ENCODE measurements at regions not wholly inside any gene's neighbourhood (a gene's known extent, or its start where the extent isn't known, plus 50 kb on each side); places are given as distances from the start of the nearest gene placed in this dataset.

DNA sequence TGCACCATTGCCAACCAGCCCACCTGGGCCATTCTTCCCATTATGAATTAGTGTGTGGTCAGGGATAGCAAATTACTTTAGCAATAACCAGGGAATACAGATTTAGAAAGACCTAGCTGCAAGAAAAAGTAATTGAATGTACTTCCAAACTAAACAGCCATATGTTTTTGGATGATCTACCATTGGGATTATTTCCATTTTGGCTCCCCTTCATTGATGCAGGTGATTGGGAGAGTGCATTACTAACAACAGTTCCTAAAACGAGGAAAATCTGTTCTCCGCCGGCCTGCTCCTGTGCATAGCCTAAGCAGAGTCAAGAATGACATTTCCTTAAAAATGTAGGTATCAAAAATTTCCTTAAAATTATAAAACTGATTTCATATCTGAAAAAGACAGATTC, 58.5 kb downstream of the MAIP1 start:
- DNase-seq (ENCODE audit: low read depth), result no peak

DNA sequence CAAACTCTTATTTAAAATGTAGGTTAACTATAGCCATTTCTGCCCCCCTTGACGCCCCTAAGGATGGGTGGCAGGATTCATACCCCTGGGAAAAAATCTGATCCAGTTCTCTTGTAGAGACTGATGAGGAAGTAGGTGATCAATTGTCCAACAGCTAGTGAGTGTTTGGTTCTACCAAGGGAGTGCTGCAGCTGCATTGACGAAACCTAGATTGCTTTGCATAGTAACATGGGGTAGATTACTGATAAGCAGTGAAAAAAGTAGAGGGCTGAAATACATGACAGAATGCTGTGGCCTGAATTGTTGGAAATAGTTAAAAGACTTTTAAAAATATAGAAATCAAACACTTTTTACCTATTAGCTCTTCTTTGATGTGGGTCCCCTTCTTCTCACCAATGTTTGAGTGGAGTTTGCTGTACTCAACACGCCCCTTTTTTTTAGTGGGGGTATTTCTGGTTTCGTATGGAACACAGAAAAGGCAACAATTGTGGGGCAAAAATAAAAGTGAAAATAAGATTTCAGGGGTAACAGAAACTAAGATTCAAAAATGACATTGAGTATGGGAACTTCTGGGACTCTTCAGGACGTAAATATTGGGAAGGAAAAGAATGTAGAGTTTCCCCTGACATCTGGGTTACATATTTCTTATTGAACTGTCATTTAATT, 66.2 kb downstream of the MAIP1 start:
- DNase-seq (ENCODE audit: low read depth), result no peak

DNA sequence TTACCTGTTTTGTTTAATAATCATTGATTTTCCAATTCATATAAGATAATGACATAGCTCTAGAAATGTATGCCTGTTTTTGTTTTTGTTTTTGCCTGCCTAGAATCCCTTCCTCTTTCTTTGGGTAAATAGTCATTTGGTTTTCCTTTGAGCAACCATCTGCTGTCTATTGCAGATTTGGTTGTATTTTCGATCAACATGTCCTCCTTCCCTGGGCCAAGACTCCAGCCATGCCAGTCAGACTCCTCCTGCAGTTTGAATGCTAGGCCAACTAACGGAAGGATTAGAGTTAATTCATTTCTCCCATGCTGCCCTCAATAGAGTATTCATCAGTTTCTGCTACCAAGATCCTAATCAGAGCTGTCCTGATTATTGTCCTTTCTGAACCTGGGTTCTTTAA, 67.1 kb downstream of the MAIP1 start:
- DNase-seq (ENCODE audit: low read depth), result no peak

DNA sequence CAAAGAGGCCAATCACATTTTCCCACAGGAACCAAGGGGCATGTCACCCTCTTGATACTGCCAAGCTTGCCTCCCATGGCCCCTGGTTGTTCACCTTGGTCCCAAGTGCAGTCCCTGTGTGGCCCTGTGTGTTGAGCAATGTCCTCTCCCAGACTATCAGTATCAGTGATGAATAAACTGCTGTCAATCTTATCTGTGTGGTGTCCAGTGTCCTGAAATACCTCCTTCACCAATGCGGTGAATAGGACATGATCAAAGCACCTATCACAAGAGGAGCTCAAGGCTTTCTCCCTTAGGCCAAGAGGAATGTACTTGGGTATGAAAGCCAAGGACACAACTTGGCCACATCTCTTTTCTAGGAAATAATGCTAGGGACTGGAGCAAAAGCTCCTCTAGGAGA, 68.2 kb downstream of the MAIP1 start:
- no peak for DNase-seq (ENCODE audit: low read depth)

DNA sequence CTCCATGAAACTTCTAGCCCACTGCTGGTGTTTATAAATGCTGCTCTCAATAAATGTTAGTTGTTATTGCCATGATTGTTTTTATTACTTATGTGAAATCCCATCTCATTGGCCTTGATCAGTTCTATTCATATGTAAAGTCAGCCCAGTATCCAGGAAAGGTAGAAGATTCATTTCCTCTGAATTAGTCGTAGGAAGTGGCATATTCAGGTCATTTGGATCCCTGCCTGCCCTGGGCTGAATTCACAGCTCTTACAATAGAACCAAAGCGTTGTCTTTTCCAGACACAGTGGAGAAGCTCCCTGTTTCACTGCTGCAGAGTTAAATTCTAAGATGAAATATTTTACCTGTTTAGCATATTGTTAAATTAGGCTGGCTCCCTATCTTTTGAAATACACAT, 70.3 kb downstream of the MAIP1 start:
- DNase-seq (ENCODE audit: low read depth), result no peak

DNA sequence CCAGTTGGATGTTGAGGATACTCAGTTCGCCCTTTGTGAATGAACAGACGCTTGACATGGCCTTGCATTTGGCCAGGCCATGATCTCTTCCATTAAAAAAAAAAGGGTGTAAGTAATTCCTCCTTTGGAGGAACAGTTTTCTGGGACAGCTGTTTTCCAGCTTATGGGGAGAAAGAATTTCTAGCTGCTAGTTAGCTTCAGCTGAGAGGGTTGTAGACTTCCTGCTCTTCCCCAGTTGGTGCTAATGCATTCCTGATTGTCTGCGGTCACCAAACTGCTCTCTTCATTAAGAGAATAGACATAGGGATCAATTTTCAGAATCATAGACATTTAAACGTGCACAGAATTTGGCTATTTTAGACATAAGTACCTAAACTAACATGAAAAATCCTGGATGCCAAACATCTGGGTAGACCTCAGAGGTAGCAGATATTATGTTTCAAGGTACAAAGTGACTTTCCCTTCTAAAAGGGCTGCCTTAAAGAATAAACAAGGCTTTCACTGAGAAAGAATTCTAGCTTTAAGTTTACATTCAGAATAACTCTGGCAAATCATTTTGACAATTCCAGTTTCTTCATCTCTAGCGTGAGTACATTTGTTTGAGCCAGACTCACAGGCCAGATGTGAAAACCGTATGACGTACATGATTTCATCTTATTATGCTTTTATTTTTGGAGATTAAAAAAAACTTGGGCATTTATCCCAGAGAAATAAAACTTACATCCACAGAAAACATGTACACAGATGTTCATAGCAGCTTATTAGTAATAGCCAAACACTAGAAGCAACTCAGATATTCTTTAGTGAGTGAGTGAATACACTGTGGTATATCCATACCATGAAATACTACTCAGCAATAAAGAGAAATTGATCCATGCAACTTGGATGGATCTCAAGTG, 71.2 kb downstream of the MAIP1 start:
- DNase-seq (ENCODE audit: low read depth), result peak; percentile 88

DNA sequence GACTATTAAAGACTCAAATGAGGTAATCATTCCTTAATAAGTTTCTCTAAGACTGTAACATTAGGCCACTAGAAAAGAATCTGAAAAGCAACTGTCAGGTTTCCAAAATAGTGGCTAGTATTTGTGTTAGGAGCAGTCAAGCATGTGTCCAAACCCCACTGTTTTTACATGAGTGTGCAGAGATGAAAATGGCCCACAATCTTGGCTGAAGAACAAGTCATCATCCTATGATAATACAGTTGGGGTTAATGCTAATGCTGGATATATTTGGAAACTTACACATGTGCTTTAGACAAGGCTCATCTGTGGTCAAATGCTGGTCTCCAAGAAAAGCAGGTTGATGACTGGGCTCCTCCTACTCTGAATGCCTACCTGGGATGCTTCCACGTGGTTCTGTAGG, 73.6 kb downstream of the MAIP1 start:
- no peak for DNase-seq (ENCODE audit: low read depth)

DNA sequence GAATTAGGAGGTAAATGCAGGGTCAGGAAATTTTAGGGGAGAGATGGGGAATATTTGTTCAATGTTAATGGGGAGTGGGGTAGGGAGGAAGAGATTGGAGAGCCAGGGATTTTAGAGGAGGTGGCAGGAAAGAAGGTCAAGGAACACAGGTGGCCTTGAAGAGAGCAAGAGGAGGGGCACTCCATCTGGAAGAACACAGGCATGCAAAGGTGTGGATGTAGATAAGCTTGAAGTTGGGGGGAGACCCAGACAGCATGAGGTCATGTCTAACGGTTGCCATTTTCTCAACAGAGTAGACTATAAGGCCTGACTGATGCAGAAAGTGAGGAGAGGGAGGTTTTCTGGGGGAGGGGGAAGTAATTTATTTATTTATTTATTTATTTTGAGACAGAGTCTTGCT, 77.5 kb downstream of the MAIP1 start:
- no peak for DNase-seq (ENCODE audit: low read depth)

DNA sequence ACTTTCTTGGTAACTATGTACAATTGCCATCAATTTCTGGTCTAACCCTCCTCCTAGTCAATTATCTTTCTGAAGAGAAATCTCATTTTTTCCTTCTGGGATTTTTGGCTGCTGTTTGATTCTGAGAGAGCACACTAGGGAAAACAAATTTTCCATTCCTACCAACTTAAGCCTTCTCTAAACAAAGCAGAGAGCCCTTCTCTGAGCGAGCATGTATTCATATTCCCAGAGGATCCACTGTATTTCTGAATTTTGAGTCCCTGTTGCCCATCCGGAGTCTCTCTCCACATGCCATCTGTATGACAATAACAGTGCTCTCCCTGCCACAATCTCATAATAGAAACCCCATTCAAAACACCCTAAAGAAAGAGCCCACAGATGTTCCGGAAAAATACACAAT, 78.5 kb downstream of the MAIP1 start:
- peak; percentile 8 for DNase-seq (ENCODE audit: low read depth)

DNA sequence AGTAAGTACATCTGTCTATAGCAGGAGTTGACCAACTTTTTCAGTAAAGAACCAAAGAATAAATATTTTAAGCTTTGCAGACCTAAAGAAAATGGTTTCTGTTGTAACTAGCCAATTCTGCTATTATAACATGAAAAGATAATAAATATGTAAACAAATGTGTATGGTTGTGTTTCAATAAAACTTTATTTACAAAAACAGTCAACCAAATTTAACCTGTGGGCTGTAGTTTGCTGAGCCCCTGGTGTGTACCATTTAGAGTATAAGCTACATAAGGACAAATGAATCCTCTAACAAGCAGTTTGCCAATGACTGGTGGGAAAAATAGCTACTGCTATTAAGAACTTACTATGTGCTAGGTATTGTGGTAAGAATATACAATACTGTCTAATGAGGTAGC, 79.4 kb downstream of the MAIP1 start:
- no peak for DNase-seq (ENCODE audit: low read depth)

DNA sequence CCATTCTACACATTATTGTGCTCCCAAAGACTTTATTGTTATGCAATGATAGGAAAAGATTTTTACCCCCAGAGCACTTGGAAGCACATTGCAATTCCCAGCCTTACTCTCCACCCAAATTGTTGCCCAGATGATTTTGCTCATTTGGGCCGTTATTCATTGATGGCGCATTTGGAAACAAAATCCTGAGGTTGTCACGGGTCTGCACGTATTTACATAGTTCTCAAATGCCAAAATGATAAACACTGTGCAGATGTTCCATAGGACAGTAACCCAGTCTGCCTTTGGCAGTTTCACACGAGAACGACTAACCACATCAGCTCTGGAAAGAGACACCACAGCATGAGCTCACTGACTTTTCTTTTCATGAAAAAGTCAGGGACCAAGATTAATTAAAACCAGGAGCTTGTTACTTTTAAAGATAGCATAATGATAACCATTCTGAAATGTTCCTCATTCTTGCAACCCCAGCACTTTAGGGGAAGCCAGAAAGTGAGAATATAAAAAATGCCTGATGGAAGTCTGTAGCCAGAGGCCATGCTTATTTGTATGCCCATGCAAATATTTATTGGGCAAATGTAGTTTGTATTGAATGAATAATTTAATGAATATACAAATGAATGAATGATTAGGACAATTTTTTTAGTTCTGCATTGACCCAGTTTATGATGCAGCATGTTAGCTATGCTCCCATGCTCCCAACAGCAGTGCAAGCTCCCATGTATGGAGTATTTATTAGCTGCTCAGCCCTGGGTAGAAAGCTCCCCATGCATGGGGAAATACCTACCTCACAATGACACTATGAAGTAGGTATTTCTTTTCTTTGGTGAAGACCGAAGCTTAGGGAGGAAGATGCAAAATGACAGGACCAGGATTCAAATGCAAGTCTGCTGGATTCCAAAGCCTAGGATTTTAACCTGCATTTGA, 84.6 kb downstream of the MAIP1 start:
- DNase-seq (ENCODE audit: low read depth), result peak; percentile 99

DNA sequence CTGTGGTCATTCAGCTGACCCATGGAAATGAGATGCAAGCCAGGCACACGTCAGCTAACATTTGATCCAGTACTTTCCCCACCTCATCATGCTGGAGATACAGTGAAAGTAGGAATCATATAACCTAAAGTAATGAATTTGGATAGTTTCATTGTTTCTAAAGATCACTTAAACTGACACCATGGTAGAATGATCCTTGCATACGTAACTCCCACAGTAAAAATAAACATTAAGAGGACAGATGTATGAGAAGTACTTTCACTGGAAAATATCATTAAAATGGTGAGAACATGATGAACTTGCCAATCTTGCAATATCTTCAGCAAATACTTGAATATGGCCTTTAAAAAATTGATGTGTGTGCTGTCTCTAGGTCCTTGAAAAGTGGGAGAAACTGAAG, 85.4 kb downstream of the MAIP1 start:
- DNase-seq (ENCODE audit: low read depth), result peak; percentile 63

DNA sequence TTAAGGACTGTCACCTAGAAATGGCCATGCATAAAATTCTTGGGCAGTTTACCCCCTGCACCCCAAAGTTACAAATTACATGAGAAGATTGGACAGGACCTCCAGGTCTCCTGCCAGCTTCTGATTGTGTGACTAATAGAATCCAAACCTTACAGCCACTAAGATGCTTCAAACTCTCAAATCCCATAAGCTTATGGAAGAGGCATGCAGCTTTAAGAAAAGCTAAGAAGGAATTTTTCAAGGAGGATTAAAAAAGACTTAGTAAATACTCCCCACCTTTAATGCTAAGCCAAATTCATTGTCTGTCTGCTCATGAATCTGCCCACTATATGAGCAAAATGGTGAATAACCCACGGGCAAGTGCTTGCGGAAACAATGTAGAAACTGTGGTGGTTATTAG, 86.3 kb downstream of the MAIP1 start:
- DNase-seq (ENCODE audit: low read depth), result no peak

DNA sequence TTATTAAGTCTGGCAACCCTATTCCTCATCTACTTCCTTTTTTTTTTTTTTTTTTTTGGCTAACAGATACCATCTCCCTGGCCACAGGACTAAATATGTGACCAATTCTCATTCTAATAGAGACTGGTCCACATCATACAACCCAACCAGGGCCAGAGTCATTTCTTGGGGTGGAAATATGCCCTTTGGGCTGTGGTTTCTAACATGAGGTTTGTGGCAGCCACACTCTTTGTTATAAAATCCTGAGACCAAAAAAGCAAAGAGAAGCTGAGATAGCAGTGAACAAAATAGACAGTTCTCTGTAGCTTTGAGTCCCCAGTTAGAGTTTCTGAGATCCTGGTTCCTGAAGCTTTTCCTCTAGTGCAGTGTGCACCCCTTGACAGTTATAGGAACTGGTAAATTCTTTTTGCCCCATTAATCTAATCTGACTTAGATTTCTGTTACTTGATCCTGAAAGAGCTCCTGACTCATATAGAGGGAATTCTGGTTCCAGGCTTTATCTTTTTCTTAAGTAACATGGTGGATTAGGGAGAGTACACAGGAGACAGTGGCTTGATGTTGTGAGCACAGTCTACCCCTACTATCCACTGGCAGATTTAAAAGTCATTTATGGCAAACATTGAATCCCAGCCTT, 86.8 kb downstream of the MAIP1 start:
- peak; percentile 34 for DNase-seq (ENCODE audit: low read depth)

DNA sequence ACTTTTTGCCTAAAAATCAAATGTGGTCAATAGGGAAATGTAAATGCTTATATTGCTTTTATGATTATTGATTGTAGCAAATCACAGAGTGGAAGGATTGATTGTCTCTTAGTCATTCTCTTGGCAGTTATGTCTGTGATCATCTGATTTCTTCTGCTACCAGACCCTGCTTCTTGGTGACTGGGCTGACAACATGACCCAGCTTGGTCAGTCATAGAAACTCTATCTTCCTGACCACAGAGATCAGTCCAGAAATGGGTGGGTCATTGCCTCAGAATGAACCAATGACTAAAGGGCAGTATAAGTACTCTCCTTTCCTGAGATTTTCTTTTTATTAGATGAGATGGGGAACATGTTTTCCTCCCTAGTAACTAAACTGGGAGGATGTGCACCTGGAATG, 87.6 kb downstream of the MAIP1 start:
- DNase-seq (ENCODE audit: low read depth), result peak; percentile 16

DNA sequence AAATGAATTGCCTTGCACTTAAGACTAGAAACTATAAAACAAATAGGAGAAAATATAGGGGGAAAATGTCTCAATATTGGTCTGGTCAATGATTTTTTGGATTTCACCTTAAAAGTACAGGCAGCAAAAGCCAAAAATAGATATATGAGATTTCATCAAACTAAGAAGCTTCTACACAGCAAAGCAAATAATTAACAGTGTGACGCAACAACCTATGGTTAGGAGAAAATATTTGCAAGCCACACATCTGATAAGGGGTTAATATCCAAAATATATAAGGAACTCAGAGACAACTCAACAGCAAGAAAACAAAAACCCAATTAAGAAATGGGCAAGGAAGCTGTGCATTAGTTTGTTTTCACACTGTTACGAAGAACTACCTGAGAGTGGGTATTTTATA, 89.1 kb downstream of the MAIP1 start:
- DNase-seq (ENCODE audit: low read depth), result no peak

DNA sequence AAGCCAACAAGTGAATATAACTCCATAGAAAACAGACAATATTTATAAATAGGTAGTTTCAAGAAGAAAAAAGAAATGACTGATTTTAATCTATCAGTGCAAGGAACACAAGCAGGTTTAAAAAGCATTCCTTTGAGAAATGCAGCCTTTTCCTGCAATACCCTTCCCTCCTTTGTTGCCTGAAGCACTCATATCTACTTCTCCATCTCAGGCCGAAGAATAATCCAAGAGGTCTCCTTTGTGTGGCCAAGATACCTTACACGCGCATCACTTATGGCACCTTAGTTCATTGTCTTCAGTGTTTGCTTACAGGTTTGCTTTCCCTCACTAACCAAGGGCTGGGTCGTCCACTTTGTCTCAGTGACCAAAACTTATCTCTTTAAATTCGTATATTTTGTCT, 93.0 kb downstream of the MAIP1 start:
- DNase-seq (ENCODE audit: low read depth), result no peak

DNA sequence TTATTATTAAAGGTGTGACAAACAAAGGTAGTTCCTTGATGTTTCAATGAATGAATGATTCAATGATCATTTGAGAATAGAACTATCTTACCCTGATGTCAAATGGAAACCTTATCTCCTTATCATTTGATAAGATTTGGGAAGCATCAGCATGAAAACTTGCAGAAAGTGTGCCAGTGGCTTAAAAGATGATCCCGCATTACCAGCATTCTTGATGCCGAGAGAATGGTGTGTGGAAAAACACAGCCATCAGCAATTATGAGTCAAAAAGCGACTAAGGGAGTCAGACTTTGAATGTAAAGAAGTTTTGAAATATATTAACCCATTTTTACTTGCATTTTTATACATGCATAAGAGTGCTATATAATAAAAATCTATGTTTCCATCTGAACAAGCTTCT, 93.7 kb downstream of the MAIP1 start:
- DNase-seq (ENCODE audit: low read depth), result no peak

DNA sequence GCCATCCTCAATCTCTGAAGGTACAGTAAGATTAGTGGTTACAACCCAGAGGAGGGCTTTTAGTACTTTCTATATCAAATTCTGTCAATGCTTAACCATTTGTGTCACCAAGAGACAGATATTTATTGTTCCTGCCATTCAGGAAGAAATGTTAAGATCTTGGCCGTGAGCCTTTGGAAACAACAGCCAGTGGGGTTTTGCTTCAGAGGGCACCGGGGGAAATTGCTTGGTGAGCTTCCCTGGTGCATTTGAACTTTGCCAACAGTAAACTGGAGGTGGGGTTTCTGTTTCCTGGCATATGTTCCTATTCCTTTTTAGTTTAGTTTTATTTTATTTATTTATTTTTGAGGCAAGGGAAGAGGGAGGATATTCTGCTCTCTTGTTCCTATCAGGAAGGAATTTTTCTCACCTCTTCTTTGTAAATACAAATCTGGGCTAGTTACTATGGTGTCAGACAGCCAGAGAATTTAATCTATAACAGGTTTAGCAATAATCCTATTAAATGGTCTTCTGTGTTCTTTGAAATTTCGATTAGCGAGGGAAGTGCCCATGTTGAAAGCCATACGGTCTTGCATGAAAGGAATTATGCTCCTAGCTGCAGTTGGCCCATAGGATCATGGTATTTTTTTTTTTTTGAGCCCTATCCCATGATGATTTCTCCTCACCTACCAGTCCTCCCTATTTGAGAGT, 95.7 kb downstream of the MAIP1 start:
- peak; percentile 4 for DNase-seq (ENCODE audit: low read depth)

DNA sequence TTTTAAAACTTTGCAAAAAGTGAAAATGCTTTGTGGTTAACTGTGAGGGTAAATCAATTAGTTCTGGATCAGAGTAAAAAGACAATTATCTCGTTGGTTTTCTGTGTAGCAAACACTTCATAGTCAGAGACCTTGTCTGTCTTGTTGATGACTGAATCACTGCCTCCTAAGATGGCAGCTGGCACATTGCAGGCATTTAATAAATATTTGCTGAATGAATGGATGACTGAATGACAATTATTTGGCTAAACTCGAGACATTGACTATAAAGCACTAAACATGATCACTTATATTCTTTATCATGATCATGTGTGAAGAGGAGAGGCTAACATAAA, 96.2 kb downstream of the MAIP1 start:
- no peak for DNase-seq (ENCODE audit: low read depth)

DNA sequence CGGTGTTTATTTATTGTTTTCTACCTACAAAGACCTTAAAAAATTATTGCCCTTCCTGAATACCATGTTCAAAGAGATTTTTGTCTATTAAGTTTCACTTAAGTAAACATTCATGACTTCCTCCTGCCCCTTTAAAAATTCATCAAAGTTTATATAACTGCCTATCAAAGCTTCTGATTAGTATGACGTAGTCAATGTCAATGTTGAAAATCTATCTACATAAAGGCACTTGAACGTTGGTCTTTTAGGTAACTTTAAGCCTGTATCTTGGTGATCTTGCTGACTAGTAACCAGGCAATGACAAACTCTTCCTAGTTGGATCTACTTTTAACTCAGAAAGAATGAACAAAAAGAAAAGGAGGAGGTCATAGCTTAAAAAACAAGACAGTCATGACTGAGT, 97.2 kb downstream of the MAIP1 start:
- no peak for DNase-seq (ENCODE audit: low read depth)
